HepG2 (cell line): ENCODE measurements at regions not wholly inside any gene's neighbourhood (a gene's known extent, or its start where the extent isn't known, plus 50 kb on each side); places are given as distances from the start of the nearest gene placed in this dataset.

ENCODE experiments used
- BCLAF1 ChIP-seq: fragments of 450-650 bp; IDR thresholded peaks from 2 replicates; pipeline ENCODE4 v1.6.1; 2017; ENCODE audit warnings: mild to moderate bottlenecking
- CTCF ChIP-seq: sonication (generic); formaldehyde crosslinking; IDR thresholded peaks from 2 replicates; pipeline ENCODE4 v1.5.0; 2020; ENCODE audit warnings: mild to moderate bottlenecking, missing genetic modification reagents, moderate library complexity
- RAD51 ChIP-seq: fragments of 450-650 bp; IDR thresholded peaks from 2 replicates; pipeline ENCODE4 v1.6.1; 2016; ENCODE audit warnings: borderline replicate concordance
- ZNF12 ChIP-seq: sonication (generic); formaldehyde crosslinking; IDR thresholded peaks from 2 replicates; pipeline ENCODE4 v1.5.0; 2020; ENCODE audit warnings: missing genetic modification reagents
- ZNF749 ChIP-seq: sonication (generic); formaldehyde crosslinking; IDR thresholded peaks from 2 replicates; pipeline ENCODE4 v1.8.0; 2022; ENCODE audit warnings: mild to moderate bottlenecking, missing genetic modification reagents, moderate library complexity, borderline replicate concordance
- ZSCAN30 ChIP-seq: sonication (generic); formaldehyde crosslinking; IDR thresholded peaks from 2 replicates; pipeline ENCODE4 v1.5.0; 2020; ENCODE audit warnings: mild to moderate bottlenecking, missing genetic modification reagents

GRCh38 chr19:28889941-28890670 lies 322.8 kb downstream of the UQCRFS1 start:
- TF ChIP-seq CTCF (CRISPR knock-in tag) (no peak), ZSCAN30 (no peak), ZNF12 (CRISPR knock-in tag) (no peak), RAD51 (no peak), BCLAF1 (no peak), ZNF749 (CRISPR knock-in tag) (no peak)
